Activated T-helper 17 cell treated with anti-CD3 and anti-CD28 coated beads, Interleukin-2, amount 50 U/mL, for 72 hours (primary cell): ENCODE measurements at regions not wholly inside any gene's neighbourhood (a gene's known extent, or its start where the extent isn't known, plus 50 kb on each side); places are given as distances from the start of the nearest gene placed in this dataset.

ENCODE experiments used
- ATAC-seq: fragments of 150-1000 bp; cut with Tn5 transposase; replicated peaks from 2 replicates; pipeline ENCODE4 v1.10.0; 2021; ENCODE audit warnings: mild to moderate bottlenecking, moderate library complexity
- H3K27ac Mint-ChIP-seq: one replicate; pipeline ENCODE4 v1.8.0; 2022; ENCODE audit warnings: mixed read lengths
- H3K27me3 Mint-ChIP-seq: one replicate; pipeline ENCODE4 v1.8.0; 2022; ENCODE audit warnings: mixed read lengths
- H3K36me3 Mint-ChIP-seq: one replicate; pipeline ENCODE4 v1.8.0; 2022; ENCODE audit warnings: low read depth, mild to moderate bottlenecking, mixed read lengths
- H3K4me1 Mint-ChIP-seq: one replicate; pipeline ENCODE4 v1.8.0; 2022; ENCODE audit warnings: mixed read lengths
- H3K4me3 Mint-ChIP-seq: one replicate; pipeline ENCODE4 v1.8.0; 2022; ENCODE audit warnings: mild to moderate bottlenecking, mixed read lengths
- H3K9me3 Mint-ChIP-seq: one replicate; pipeline ENCODE4 v1.8.0; 2022; ENCODE audit warnings: mixed read lengths

DNA sequence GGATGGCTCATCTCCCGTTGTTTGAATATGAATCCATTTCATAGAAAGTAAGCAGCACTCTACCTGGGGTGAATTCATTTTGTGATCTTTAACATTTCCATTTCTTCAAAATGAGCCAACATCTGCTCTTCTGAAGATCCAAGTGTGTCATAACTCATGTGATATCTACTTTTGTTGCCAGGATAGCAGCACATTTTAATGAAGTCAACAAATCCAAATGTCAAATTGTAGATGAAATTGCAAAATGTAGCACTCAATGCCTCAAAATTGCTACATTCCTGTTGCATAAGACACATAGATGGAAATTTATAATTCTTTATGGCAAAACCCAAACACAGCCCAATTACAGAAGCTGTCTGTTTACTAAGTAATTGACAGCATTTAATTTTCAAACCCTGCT, 360.7 kb downstream of the TMX3 start:
- no peak for ATAC-seq
- Mint-ChIP-seq H3K27me3 (no peaks in the 10 kb centered on the region), H3K4me1 (no peaks in the 10 kb centered on the region), H3K36me3 (no peaks in the 10 kb centered on the region), H3K4me3 (no peak overlapping the region), H3K27ac (no peak overlapping the region), H3K9me3 (peaks cover 11% of the 10 kb centered on the region)

DNA sequence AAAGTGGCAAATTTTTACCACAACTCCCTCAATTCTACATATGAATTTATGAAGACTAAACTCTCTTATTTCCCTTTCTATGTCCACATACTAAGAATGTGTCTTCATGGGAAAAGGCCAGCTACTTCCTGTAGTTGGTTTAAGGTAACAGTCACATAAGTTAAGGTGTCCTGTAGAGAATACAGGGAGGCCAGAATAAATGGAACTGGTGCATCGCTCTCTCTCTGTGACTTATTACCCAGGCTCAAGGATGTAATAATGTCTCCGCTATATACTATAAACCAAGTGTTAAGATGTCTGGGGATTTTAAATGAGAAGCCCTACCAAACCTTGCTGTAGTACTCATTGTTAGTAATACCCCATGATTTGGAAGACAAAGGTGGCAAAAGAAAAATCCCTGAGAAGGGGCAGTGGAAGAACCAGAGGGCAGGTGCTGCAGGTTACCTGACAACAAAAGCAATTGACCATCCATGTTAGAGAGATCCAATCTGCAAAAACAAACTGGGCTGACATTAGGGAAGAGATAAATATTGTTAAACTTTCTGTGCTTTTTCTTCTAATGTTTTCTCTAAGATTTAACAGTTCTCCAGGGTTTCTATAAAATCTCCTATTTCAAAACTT, 372.8 kb downstream of the TMX3 start:
- Mint-ChIP-seq H3K4me1 (no peaks in the 10 kb centered on the region), H3K4me3 (no peak overlapping the region), H3K9me3 (no peaks in the 10 kb centered on the region), H3K36me3 (no peaks in the 10 kb centered on the region), H3K27me3 (peaks cover 4% of the 10 kb centered on the region), H3K27ac (no peak overlapping the region)
- no peak for ATAC-seq

GRCh38 chr18:68340606-68341005, 374.3 kb downstream of the TMX3 start:
- no peak for ATAC-seq
- no peaks in the 10 kb centered on the region for H3K4me1 Mint-ChIP-seq

DNA sequence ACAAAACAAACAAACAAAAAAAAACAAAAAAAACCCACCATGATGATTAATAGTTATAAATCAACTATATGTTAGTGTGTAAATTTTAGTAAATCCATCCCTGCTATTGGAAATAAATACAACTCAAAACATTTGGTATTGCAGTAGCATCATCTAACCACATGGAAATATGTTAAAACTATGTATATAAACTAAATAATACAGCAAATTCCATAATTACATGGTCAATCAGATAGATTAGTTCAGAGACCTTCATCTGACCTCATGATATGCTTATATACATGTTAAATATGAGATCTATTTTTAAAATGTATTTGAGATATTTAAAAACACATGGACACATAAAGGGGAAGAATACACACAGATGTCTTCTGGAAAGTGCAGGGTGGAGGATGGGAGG, 384.2 kb downstream of the TMX3 start:
- no peak for ATAC-seq
- Mint-ChIP-seq H3K27ac (no peak overlapping the region), H3K27me3 (peaks cover 4% of the 10 kb centered on the region), H3K4me1 (no peaks in the 10 kb centered on the region), H3K9me3 (no peaks in the 10 kb centered on the region), H3K4me3 (no peak overlapping the region), H3K36me3 (no peaks in the 10 kb centered on the region)

More at GRCh38 chr18:68340606-68341005, 374.3 kb downstream of the TMX3 start:
- H3K27me3 Mint-ChIP-seq: peaks cover 4% of the 10 kb centered on the region
- H3K4me3 Mint-ChIP-seq: no peak overlapping the region
- no peaks in the 10 kb centered on the region for H3K9me3 Mint-ChIP-seq
- H3K36me3 Mint-ChIP-seq: no peaks in the 10 kb centered on the region
- H3K27ac Mint-ChIP-seq: no peak overlapping the region

- H3K9me3 Mint-ChIP-seq: no peaks in the 10 kb centered on the region
These were observed 391.0 kb downstream of the TMX3 start for GRCh38 chr18:68323921-68324320.

GRCh38 chr18:68316636-68317035, 398.3 kb downstream of the TMX3 start:
- H3K36me3 Mint-ChIP-seq: no peaks in the 10 kb centered on the region
- H3K4me3 Mint-ChIP-seq: no peak overlapping the region
- no peak overlapping the region for H3K27ac Mint-ChIP-seq
- peaks cover 3% of the 10 kb centered on the region for H3K27me3 Mint-ChIP-seq
- no peaks in the 10 kb centered on the region for H3K9me3 Mint-ChIP-seq
- no peak for ATAC-seq
- H3K4me1 Mint-ChIP-seq: no peaks in the 10 kb centered on the region

More at GRCh38 chr18:68323921-68324320, 391.0 kb downstream of the TMX3 start:
- Mint-ChIP-seq H3K36me3 (no peaks in the 10 kb centered on the region), H3K4me3 (no peak overlapping the region), H3K27ac (no peak overlapping the region), H3K27me3 (peaks cover 4% of the 10 kb centered on the region), H3K4me1 (no peaks in the 10 kb centered on the region)
- no peak for ATAC-seq

GRCh38 chr18:68314403-68314802, 400.5 kb downstream of the TMX3 start:
- Mint-ChIP-seq H3K36me3 (no peaks in the 10 kb centered on the region), H3K9me3 (no peaks in the 10 kb centered on the region), H3K4me3 (no peak overlapping the region), H3K4me1 (no peaks in the 10 kb centered on the region), H3K27me3 (peaks cover 3% of the 10 kb centered on the region), H3K27ac (no peak overlapping the region)
- ATAC-seq: no peak

GRCh38 chr18:68301441-68301840, 413.5 kb downstream of the TMX3 start:
- Mint-ChIP-seq H3K36me3 (no peaks in the 10 kb centered on the region), H3K27ac (no peak overlapping the region), H3K27me3 (no peaks in the 10 kb centered on the region), H3K9me3 (no peaks in the 10 kb centered on the region), H3K4me1 (no peaks in the 10 kb centered on the region), H3K4me3 (no peak overlapping the region)
- ATAC-seq: no peak

DNA sequence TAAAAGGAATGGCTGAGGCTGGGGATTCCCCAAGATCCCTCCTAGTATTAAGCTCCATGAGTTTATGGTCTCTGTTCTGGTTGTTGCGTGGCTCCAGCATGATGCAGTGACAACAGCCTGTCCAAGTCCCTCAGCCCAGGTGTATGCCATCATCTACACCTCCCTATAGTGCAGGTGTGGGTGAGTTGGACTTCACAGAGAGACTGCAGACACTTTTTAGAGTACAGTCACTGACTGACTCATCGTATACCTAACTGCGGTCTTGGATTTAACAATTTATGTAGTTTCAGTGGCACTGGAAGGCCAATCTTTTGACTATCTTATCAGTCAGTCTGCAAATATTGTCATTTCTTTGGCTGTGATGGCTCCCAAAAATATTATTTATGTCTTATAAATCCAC, 415.0 kb downstream of the TMX3 start:
- ATAC-seq: no peak
- Mint-ChIP-seq H3K9me3 (no peaks in the 10 kb centered on the region), H3K4me1 (no peaks in the 10 kb centered on the region), H3K36me3 (no peaks in the 10 kb centered on the region), H3K4me3 (no peak overlapping the region), H3K27me3 (no peaks in the 10 kb centered on the region), H3K27ac (no peak overlapping the region)

DNA sequence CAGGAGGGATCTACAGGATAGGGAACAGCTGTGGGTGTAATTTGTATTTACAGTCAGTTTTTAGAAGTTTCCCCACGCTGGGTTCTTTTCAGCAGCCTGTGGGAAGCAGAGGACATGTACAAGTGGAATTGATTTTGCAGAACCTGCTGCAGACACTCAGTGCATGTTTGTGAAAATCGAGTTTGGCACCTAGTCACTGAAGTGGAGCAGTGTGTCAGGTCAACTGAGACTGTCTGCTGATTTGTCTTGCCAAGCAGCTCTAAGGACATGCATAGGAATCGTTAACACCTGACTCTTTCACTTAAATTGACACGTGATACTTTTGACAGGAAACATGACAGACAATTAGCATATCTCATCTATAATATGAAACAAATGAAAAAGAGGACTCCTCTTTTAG, 416.6 kb downstream of the TMX3 start:
- no peak for ATAC-seq
- no peaks in the 10 kb centered on the region for H3K27me3 Mint-ChIP-seq

DNA sequence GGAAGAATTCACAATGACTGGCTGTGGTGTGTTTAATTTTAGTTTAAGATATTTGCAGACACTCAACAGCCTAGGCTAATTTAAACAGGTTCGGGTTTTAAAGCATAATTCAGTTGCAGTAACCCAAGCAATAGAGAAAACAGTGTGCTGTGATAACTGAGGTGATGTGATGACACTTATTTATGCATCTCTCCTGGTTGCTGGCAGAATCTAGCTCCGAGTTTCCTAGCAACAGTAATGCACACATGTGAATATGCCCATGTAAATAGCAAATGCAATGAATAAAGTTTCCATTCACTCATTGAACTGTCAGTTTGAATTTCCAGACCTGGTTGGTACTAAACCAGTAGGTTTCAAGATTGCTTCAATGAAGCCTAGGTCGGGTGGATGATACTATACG, 426.5 kb downstream of the TMX3 start:
- Mint-ChIP-seq H3K4me1 (no peaks in the 10 kb centered on the region), H3K36me3 (no peaks in the 10 kb centered on the region), H3K4me3 (no peak overlapping the region), H3K27me3 (no peaks in the 10 kb centered on the region), H3K27ac (no peak overlapping the region), H3K9me3 (no peaks in the 10 kb centered on the region)
- ATAC-seq: no peak

More for the DNA sequence above, 416.6 kb downstream of the TMX3 start:
- Mint-ChIP-seq H3K9me3 (peaks cover 6% of the 10 kb centered on the region), H3K4me1 (no peaks in the 10 kb centered on the region), H3K4me3 (no peak overlapping the region), H3K36me3 (no peaks in the 10 kb centered on the region), H3K27ac (no peak overlapping the region)

DNA sequence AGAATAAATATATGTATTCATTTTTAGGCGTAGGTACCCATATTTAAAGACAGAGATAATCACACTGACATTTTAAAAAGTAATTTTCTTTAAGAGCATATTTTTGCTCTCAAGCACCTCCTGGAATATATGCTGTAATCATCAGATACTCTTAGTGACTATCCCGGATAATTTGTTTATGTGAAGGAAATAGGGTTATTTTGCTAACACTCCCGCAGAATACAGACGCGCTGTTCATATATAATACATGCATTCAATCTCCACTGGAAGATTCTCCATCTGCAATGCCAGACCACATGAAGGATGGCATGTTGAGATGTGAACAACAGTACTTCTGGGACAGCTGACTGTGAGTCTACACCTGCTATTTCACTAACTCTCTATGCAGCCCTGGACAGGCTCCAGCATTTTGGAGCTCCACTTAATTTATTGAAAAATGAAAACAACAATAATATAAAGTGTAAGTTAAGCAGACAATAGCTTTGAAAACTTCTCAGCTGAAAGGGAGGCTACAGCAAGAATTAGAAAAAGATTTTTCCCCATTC, 430.6 kb downstream of the TMX3 start:
- Mint-ChIP-seq H3K27me3 (no peaks in the 10 kb centered on the region), H3K4me1 (no peaks in the 10 kb centered on the region), H3K4me3 (no peak overlapping the region), H3K9me3 (no peaks in the 10 kb centered on the region), H3K36me3 (no peaks in the 10 kb centered on the region), H3K27ac (no peak overlapping the region)
- no peak for ATAC-seq

DNA sequence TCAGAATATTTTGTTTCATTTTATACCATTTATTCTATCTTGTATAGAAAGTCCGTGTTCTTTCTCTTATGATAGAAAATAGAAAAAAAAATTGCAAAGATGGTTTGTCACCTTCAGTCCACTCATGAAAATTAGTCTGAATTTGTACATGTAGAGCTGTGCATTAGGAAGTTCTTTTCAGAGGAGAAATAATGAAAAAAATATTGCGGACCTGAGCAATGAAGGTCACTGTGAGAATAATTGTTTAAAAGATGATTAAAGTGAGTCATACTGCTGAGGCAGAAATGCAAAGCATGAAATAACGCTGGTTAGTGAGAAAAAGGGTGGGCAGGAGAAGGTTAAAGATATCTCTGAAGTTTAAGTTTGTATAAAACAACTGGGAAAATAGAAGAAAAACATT, 431.1 kb downstream of the TMX3 start:
- Mint-ChIP-seq H3K4me3 (no peak overlapping the region), H3K9me3 (no peaks in the 10 kb centered on the region), H3K4me1 (no peaks in the 10 kb centered on the region), H3K27me3 (no peaks in the 10 kb centered on the region), H3K27ac (no peak overlapping the region), H3K36me3 (no peaks in the 10 kb centered on the region)
- no peak for ATAC-seq

DNA sequence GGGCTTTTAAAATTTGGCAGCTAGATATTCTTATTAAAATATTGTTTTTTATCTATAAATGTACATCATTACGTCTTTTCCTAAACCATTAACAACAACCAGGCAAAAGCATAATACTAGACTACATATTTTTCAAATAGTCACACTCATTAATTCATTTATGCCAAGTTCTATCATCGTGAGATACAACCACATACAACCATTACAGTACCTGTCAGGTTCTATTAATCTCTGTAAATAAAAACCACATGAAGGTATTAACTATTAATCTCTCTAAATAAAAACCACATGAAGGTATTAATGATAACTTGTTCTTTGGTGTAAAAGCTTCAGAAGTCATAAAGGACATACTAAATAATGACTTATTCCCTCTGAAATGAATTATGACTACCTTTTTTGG, 432.7 kb downstream of the TMX3 start:
- Mint-ChIP-seq H3K4me1 (no peaks in the 10 kb centered on the region), H3K36me3 (no peaks in the 10 kb centered on the region), H3K27me3 (no peaks in the 10 kb centered on the region), H3K9me3 (no peaks in the 10 kb centered on the region), H3K4me3 (no peak overlapping the region), H3K27ac (no peak overlapping the region)
- no peak for ATAC-seq

DNA sequence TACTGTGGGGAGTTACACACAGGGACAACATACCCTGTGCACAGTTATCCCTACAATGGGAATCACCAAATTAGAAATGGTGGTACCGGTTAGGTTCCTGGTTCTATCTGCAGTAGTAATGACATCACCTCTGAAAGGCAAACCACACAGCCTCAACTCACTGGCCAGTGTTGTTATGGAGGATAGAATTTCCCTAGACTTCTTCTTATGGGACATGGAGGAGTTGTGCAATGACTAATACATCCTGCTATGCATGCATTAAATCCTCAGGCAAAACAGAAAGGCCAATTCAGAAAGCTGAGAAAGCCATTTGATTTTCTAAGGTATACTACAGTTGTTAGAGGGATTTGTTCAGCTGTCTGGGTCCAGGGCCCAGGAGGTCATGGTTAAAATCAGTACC, 439.3 kb downstream of the TMX3 start:
- Mint-ChIP-seq H3K4me3 (no peak overlapping the region), H3K27me3 (no peaks in the 10 kb centered on the region), H3K9me3 (no peaks in the 10 kb centered on the region), H3K27ac (no peak overlapping the region), H3K36me3 (no peaks in the 10 kb centered on the region), H3K4me1 (no peaks in the 10 kb centered on the region)
- no peak for ATAC-seq

- no peak for ATAC-seq
- Mint-ChIP-seq H3K9me3 (no peaks in the 10 kb centered on the region), H3K36me3 (no peaks in the 10 kb centered on the region), H3K27me3 (peaks cover 3% of the 10 kb centered on the region), H3K4me1 (no peaks in the 10 kb centered on the region), H3K27ac (no peak overlapping the region), H3K4me3 (no peak overlapping the region)
These were observed 444.9 kb downstream of the TMX3 start for GRCh38 chr18:68270017-68270416.
